K562 (cell line): ENCODE measurements at regions not wholly inside any gene's neighbourhood (a gene's known extent, or its start where the extent isn't known, plus 50 kb on each side); places are given as distances from the start of the nearest gene placed in this dataset.

Source experiments
- ATAC-seq: fragments of 200-7000 bp; cut with Tn5 transposase; 3 replicates; pipeline ENCODE4 v1.9.1; 2020; ENCODE audit warnings: moderate library complexity
- BruUV-seq: library from RNA; stranded (reverse); fragments of 400-500 nt; replicated peaks from 2 replicates; lab custom pipeline; 2021; lab: Mats Ljungman, UMichigan
- CTCF ChIA-PET: fragments of 300-600 bp; formaldehyde crosslinking; extraction: SDS; loops from one replicate; lab custom pipeline; 2021; ENCODE audit warnings: low intra/inter-chr PET ratio; lab: Yijun Ruan, JAX
- POLR2A ChIA-PET: fragments of 300-600, 350-650 bp; sonication (Branson Sonifier 250); formaldehyde crosslinking; extraction: SDS; loops from one replicate; lab custom pipeline; 2021; ENCODE audit warnings: antibody characterized with exemption, inconsistent platforms; lab: Yijun Ruan, JAX
- DNase-seq, 4 experiments: peaks; one replicate each; pipeline versions ENCODE4 v3.0.0 to v3.0.0-alpha.2; 2011 to 2018; ENCODE audit warnings: low spot score in 3 of 4, mixed read lengths in 3 of 4; ENCODE audit errors: extremely low read depth in 1 of 4
- FAIRE-seq: peaks from 2 replicates; lab custom pipeline; 2011; peaks lifted over from hg19 to GRCh38; lab: Jason Lieb, UNC
- H2AFZ ChIP-seq: 2 replicates; pipeline ENCODE4 v1.6.0; 2011; ENCODE audit warnings: low read depth, low read length, control low read depth, inconsistent platforms
- H3K27ac ChIP-seq: fragments of 200-600 bp; 3 replicates; pipeline ENCODE4 v1.8.0; 2011; ENCODE audit warnings: low read depth, mild to moderate bottlenecking, control low read depth, inconsistent platforms, low read length, moderate library complexity, mixed read lengths; ENCODE audit errors: extremely low read depth
- H3K27me3 ChIP-seq, 2 experiments: fragments of 300-600 bp in 1 of 2; 2 replicates in 1 of 2; 3 replicates in 1 of 2; pipeline versions ENCODE4 v1.6.0 to v1.8.0; 2011; ENCODE audit warnings: inconsistent platforms in 2 of 2, low read length in 2 of 2, mild to moderate bottlenecking in 1 of 2, mixed read lengths in 1 of 2, moderate library complexity in 1 of 2; ENCODE audit not compliant: control insufficient read depth in 2 of 2, insufficient read depth in 2 of 2
- H3K36me3 ChIP-seq: fragments of 300-600 bp; 3 replicates; pipeline ENCODE4 v1.8.0; 2011; ENCODE audit warnings: mild to moderate bottlenecking, low read length, inconsistent platforms; ENCODE audit not compliant: control insufficient read depth, insufficient read depth
- H3K4me1 ChIP-seq, 2 experiments: fragments of 200-600 bp in 1 of 2; replicated peaks in 1 of 2; 2 replicates in 1 of 2; 3 replicates in 1 of 2; pipeline versions ENCODE4 v1.5.1 to v1.8.0; 2011; ENCODE audit warnings: inconsistent platforms in 2 of 2, low read length in 2 of 2, mild to moderate bottlenecking in 1 of 2, mixed read lengths in 1 of 2, moderate library complexity in 1 of 2; ENCODE audit not compliant: control insufficient read depth in 2 of 2, insufficient read depth in 2 of 2
- H3K4me2 ChIP-seq: 2 replicates; pipeline ENCODE4 v1.6.1; 2011; ENCODE audit warnings: low read length, control low read depth, inconsistent platforms, mixed read lengths; ENCODE audit not compliant: insufficient read depth
- H3K4me3 ChIP-seq: fragments of 200-600 bp; sonication (generic), shearing (Covaris generic); 2 replicates; pipeline ENCODE4 v1.5.1; 2016; ENCODE audit warnings: control low read depth, inconsistent platforms
- H3K79me2 ChIP-seq: fragments of 200-600 bp; 3 replicates; pipeline ENCODE4 v1.8.0; 2011; ENCODE audit warnings: low read length, inconsistent platforms; ENCODE audit not compliant: control insufficient read depth, insufficient read depth
- H3K9ac ChIP-seq, 2 experiments: 2 replicates each; pipeline versions ENCODE4 v1.6.0 to v1.6.1; 2011; ENCODE audit warnings: low read depth in 2 of 2, low read length in 2 of 2, control low read depth in 1 of 2, inconsistent platforms in 1 of 2, mild to moderate bottlenecking in 1 of 2, mixed read lengths in 1 of 2; ENCODE audit not compliant: insufficient read depth in 1 of 2
- H3K9me1 ChIP-seq: one replicate; pipeline ENCODE4 v1.6.0; 2011; ENCODE audit warnings: inconsistent platforms, mild to moderate bottlenecking, low read length, moderate library complexity; ENCODE audit not compliant: control insufficient read depth, insufficient read depth
- H3K9me3 ChIP-seq: replicated peaks from 2 replicates; pipeline ENCODE4 v1.5.1; 2011; ENCODE audit warnings: low read depth, low read length, inconsistent platforms; ENCODE audit not compliant: control insufficient read depth, insufficient read depth
- H4K20me1 ChIP-seq: replicated peaks from 2 replicates; pipeline ENCODE4 v1.6.1; 2011; ENCODE audit warnings: low read length, inconsistent platforms, mixed read lengths; ENCODE audit not compliant: control insufficient read depth, insufficient read depth
- AFF4 ChIP-seq: sonication (generic); formaldehyde crosslinking; IDR thresholded peaks from 2 replicates; pipeline ENCODE4 v1.8.0; 2023; ENCODE audit warnings: mild to moderate bottlenecking, missing genetic modification reagents
- CHD2 ChIP-seq: IDR thresholded peaks from 2 replicates; pipeline ENCODE4 v1.6.1; 2011; ENCODE audit warnings: low read depth, low read length
- HOMEZ ChIP-seq: fragments of 250-450 bp; sonication (Bioruptor Pico); IDR thresholded peaks from 2 replicates; pipeline ENCODE4 v1.4.0; 2020; ENCODE audit warnings: mild to moderate bottlenecking, moderate library complexity
- SRF ChIP-seq, 2 experiments: fragments of 250-450, 450-650 bp in 1 of 2; sonication (Bioruptor Pico) in 1 of 2; sonication (generic) in 1 of 2; formaldehyde crosslinking; IDR thresholded peaks; 2 replicates each; pipeline versions ENCODE4 v1.5.0 to v1.5.1; 2020 to 2022; ENCODE audit warnings: mild to moderate bottlenecking in 1 of 2, missing genetic modification reagents in 1 of 2
- WGBS: fragments of 100-300 bp; shearing (Covaris generic); methylation state at CpG from one replicate; pipeline ENCODE4 v1.1.6; 2016; ENCODE audit warnings: low coverage, mixed read lengths; ENCODE audit not compliant: insufficient coverage; ENCODE audit errors: missing lambda C conversion rate; 5-methylcytosine and 5-hydroxymethylcytosine counted together
- in situ Hi-C: fragments of 300-500 bp; cut with MboI; formaldehyde crosslinking; loops from 4 replicates; pipeline ENCODE4 v1.15.0; 2018; ENCODE audit warnings: inconsistent platforms, mixed read lengths
- intact Hi-C: fragments of 100-400 bp; cut with micrococcal nuclease; formaldehyde crosslinking; loops from 2 replicates; pipeline ENCODE4 v1.14.2; 2022
- TF ChIP-seq, protein P1 (sequence below): fragments of 450-650 bp; IDR thresholded peaks from 2 replicates; pipeline ENCODE4 v1.6.1; 2018; ENCODE audit not compliant: partially characterized antibody
- TF ChIP-seq, protein P2 (sequence below): fragments of 450-650 bp; formaldehyde crosslinking; IDR thresholded peaks from 2 replicates; pipeline ENCODE4 v1.4.0; 2020; ENCODE audit warnings: mild to moderate bottlenecking

DNA sequence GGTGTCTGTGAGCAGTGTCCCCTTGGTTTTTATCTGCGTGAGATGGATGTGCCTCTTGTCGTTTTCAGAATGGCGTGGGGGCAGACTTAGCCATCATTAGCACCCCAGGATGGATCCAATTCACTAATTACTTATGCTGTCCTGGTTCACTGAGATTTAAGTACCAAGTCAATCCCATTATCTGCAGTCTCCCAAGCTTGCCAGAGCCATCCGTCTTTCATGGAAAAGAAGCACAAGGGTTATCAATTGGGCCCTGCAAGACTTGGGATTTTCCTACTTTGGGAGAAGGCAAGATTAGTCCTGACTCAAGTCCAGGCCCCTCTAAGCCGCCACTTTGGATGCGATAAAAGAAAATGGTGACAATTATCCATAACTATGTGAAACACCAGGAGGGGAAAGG is 404.0 kb downstream of the TMEM182 start (continued):
- TF ChIP-seq, protein P1, sequence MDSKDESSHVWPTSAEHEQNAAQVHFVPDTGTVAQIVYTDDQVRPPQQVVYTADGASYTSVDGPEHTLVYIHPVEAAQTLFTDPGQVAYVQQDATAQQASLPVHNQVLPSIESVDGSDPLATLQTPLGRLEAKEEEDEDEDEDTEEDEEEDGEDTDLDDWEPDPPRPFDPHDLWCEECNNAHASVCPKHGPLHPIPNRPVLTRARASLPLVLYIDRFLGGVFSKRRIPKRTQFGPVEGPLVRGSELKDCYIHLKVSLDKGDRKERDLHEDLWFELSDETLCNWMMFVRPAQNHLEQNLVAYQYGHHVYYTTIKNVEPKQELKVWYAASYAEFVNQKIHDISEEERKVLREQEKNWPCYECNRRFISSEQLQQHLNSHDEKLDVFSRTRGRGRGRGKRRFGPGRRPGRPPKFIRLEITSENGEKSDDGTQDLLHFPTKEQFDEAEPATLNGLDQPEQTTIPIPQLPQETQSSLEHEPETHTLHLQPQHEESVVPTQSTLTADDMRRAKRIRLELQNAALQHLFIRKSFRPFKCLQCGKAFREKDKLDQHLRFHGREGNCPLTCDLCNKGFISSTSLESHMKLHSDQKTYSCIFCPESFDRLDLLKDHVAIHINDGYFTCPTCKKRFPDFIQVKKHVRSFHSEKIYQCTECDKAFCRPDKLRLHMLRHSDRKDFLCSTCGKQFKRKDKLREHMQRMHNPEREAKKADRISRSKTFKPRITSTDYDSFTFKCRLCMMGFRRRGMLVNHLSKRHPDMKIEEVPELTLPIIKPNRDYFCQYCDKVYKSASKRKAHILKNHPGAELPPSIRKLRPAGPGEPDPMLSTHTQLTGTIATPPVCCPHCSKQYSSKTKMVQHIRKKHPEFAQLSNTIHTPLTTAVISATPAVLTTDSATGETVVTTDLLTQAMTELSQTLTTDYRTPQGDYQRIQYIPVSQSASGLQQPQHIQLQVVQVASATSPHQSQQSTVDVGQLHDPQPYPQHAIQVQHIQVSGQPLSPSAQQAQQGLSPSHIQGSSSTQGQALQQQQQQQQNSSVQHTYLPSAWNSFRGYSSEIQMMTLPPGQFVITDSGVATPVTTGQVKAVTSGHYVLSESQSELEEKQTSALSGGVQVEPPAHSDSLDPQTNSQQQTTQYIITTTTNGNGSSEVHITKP, result no peak
- no peak for TF ChIP-seq SRF (CRISPR knock-in tag; IDR thresholded peaks at IDR 0.05)

DNA sequence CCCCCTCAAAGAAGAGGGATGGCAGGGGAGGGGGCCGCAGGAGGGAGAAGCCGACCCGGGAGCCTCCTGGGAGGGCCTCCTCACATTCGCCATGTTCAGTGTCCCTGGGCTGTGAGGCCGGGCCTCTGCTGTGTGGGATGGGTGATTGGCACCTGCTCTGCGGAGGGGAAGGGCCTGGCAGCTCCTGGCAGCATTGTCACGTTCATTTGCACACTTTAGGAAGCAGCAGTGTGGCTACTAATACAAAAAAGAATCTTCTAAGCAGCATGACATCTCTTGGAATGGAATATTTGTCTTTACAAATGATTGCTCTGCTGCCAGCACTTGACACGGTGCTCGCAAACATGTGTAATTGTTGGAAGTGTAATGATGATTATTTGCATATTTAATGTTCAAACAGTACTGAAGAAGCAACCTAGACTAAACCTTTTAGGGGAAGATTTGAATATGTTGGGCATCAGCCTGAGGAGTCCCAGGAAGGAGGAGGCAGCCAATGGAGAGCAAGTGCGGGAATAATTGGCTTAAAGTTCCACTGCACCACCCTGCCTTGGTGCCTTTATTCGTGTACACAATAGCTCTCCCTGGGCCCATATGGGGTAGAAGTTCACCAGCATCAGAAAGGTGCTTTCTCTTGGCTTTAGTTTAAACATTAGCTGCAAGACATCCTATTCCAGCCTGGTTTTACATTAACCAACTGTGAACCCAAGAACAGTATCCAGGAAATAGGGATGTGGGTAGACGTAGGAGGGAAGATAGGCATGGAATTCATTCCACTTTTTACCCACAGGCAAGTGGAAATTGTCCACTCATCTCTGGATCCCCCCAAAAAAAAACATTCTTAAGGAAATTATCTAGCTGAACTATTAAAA is 404.9 kb downstream of the TMEM182 start:
- under 1% methylated on average over 10 of the region's 12 CpGs for WGBS
- no peak overlapping the region for H3K27ac ChIP-seq
- no peaks in the 10 kb centered on the region for H3K4me1 ChIP-seq
- H3K9me3 ChIP-seq, result no peaks in the 10 kb centered on the region
- H3K9ac ChIP-seq, result no peak overlapping the region
- intact Hi-C loops (loop anchor here (10.0 kb wide), 1 partner anchor 1778 kb away; no protein-coding TSS in a partner anchor), in situ Hi-C loops (no loop called here)
- ATAC-seq, result no peak
- no peaks in the 10 kb centered on the region for H4K20me1 ChIP-seq
- no peak overlapping the region for H3K4me3 ChIP-seq
- no peak overlapping the region for H2AFZ ChIP-seq
- POLR2A ChIA-PET, result no interaction called here
- no peak for FAIRE-seq
- H3K9me1 ChIP-seq, result no peaks in the 10 kb centered on the region
- no peak overlapping the region for H3K4me2 ChIP-seq
- H3K27me3 ChIP-seq, result no peaks in the 10 kb centered on the region; a peak in 1 of 5 replicates
- no peaks in the 10 kb centered on the region for H3K79me2 ChIP-seq
- H3K36me3 ChIP-seq, result no peaks in the 10 kb centered on the region
- DNase-seq, result no peak
- no TSS peak for BruUV-seq
- CTCF ChIA-PET, result no interaction called here
- TF ChIP-seq HOMEZ (CRISPR knock-in tag) (no peak), CHD2 (no peak), AFF4 (CRISPR knock-in tag) (no peak)
- TF ChIP-seq, protein P2, sequence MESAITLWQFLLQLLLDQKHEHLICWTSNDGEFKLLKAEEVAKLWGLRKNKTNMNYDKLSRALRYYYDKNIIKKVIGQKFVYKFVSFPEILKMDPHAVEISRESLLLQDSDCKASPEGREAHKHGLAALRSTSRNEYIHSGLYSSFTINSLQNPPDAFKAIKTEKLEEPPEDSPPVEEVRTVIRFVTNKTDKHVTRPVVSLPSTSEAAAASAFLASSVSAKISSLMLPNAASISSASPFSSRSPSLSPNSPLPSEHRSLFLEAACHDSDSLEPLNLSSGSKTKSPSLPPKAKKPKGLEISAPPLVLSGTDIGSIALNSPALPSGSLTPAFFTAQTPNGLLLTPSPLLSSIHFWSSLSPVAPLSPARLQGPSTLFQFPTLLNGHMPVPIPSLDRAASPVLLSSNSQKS (CRISPR knock-in tag), result no peak
